ENCODE measurements at regions not wholly inside any gene's neighbourhood (a gene's known extent, or its start where the extent isn't known, plus 50 kb on each side); places are given as distances from the start of the nearest gene placed in this dataset.

DNA sequence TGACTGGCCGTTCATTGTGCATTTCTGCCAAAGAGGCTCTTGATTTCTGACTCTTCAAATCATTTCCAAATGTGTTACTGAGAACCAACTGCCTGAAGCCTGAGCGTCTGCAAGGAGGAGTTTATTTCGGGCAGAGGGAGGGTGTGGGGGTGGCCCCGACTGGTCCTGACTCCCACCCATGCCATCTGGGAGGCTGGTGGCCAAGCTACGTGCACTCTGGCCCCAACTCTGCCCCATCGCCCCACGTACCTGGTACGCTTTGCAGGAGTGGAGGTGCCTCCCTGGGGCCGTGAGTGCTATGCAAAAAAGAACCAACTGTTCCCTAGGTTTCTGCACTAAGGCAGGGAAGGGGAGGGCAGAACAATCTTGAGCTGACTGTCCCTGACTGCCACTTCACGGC is 846.8 kb downstream of the BRD1 start:
- TF ChIP-seq, protein P1, sequence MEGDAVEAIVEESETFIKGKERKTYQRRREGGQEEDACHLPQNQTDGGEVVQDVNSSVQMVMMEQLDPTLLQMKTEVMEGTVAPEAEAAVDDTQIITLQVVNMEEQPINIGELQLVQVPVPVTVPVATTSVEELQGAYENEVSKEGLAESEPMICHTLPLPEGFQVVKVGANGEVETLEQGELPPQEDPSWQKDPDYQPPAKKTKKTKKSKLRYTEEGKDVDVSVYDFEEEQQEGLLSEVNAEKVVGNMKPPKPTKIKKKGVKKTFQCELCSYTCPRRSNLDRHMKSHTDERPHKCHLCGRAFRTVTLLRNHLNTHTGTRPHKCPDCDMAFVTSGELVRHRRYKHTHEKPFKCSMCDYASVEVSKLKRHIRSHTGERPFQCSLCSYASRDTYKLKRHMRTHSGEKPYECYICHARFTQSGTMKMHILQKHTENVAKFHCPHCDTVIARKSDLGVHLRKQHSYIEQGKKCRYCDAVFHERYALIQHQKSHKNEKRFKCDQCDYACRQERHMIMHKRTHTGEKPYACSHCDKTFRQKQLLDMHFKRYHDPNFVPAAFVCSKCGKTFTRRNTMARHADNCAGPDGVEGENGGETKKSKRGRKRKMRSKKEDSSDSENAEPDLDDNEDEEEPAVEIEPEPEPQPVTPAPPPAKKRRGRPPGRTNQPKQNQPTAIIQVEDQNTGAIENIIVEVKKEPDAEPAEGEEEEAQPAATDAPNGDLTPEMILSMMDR (IDR thresholded peaks at IDR 0.05) = no peak
- no peak for TF ChIP-seq POLR2A (IDR thresholded peaks at IDR 0.05)
- TF ChIP-seq EP300 (IDR thresholded peaks at IDR 0.05) = no peak
- TF ChIP-seq POLR2AphosphoS5 (IDR thresholded peaks at IDR 0.05) = no peak
